Activated CD4-positive, CD25-positive, alpha-beta regulatory T cell treated with anti-CD3 and anti-CD28 coated beads, Interleukin-2, amount 50 U/mL, for 16 hours (primary cell): ENCODE measurements at regions not wholly inside any gene's neighbourhood (a gene's known extent, or its start where the extent isn't known, plus 50 kb on each side); places are given as distances from the start of the nearest gene placed in this dataset.

Experiments used
- DNase-seq: peaks from one replicate; pipeline ENCODE4 v3.0.0-alpha.2; 2020; ENCODE audit warnings: low read depth, low spot score

- DNase-seq = no peak
These were observed 119.6 kb downstream of the MTX2 start for GRCh38 chr2:176388861-176389260.

GRCh38 chr2:176390276-176391147 is 121.3 kb downstream of the MTX2 start:
- DNase-seq = no peak

GRCh38 chr2:176391148-176391419 is 121.8 kb downstream of the MTX2 start:
- no peak for DNase-seq

GRCh38 chr2:176392249-176392648 is 123.0 kb downstream of the MTX2 start:
- DNase-seq = no peak

- no peak for DNase-seq
These were observed 123.6 kb downstream of the MTX2 start for GRCh38 chr2:176392744-176393414.

- no peak for DNase-seq
These were observed 126.1 kb downstream of the MTX2 start for GRCh38 chr2:176395273-176395854.

- DNase-seq = no peak
These were observed 129.2 kb downstream of the MTX2 start for GRCh38 chr2:176398243-176399073.

- DNase-seq = no peak
These were observed 129.9 kb downstream of the MTX2 start for GRCh38 chr2:176399074-176399598.

- DNase-seq = no peak
These were observed 136.2 kb downstream of the MTX2 start for GRCh38 chr2:176405477-176405876.

- DNase-seq = no peak
These were observed 138.5 kb downstream of the MTX2 start for GRCh38 chr2:176407706-176408105.

GRCh38 chr2:176409671-176410070 is 140.4 kb downstream of the MTX2 start:
- no peak for DNase-seq

- no peak for DNase-seq
These were observed 142.9 kb downstream of the MTX2 start for GRCh38 chr2:176412136-176412535.

- no peak for DNase-seq
These were observed 144.5 kb downstream of the MTX2 start for GRCh38 chr2:176413786-176414185.

GRCh38 chr2:176414641-176415040 is 145.4 kb downstream of the MTX2 start:
- no peak for DNase-seq

GRCh38 chr2:176415174-176415895 is 146.1 kb downstream of the MTX2 start:
- no peak for DNase-seq

- DNase-seq = no peak
These were observed 146.8 kb downstream of the MTX2 start for GRCh38 chr2:176415937-176416499.

GRCh38 chr2:176418768-176419167 is 149.5 kb downstream of the MTX2 start:
- DNase-seq = no peak

GRCh38 chr2:176419591-176420071 is 150.4 kb downstream of the MTX2 start:
- DNase-seq = no peak

- DNase-seq = no peak
These were observed 152.2 kb downstream of the MTX2 start for GRCh38 chr2:176421297-176422050.

- no peak for DNase-seq
These were observed 154.6 kb downstream of the MTX2 start for GRCh38 chr2:176423819-176424218.
